ENCODE measurements at regions not wholly inside any gene's neighbourhood (a gene's known extent, or its start where the extent isn't known, plus 50 kb on each side); places are given as distances from the start of the nearest gene placed in this dataset.
"Not testable (repeated sequence)": the region's sequence is repeated elsewhere in the genome, so short reads cannot be mapped to it uniquely, and the experiment has no call there.

DNA sequence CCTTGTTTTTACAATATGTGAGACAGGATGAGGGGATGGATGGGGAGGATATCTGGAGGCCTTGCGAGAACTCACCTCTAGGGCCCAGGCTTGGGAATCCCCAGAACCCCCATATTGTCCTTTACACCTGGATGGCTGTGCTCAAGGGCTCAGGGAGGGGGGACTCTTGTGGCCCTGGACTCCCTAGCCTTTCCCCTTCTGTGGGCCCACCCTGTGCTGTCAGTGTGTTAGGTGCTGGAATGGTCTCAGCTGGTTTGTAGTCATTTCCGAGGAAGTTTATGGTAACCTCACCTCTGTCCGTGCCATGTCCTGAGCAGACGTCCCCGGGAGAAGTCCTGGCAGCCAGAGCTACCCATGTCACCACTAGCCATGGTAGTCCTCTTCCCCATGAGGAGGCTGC is 158.3 kb downstream of the KCNJ18 start:
- TF ChIP-seq ZNF701 (tag by site-specific recombination; IDR thresholded peaks at IDR 0.05); ZSCAN30 (tag by site-specific recombination; IDR thresholded peaks at IDR 0.05); BCL11B (tag by site-specific recombination; IDR thresholded peaks at IDR 0.05; ENCODE audit: low read depth); ZBTB8A (tag by site-specific recombination; IDR thresholded peaks at IDR 0.05): not testable (repeated sequence)
- TF ChIP-seq, protein P1, sequence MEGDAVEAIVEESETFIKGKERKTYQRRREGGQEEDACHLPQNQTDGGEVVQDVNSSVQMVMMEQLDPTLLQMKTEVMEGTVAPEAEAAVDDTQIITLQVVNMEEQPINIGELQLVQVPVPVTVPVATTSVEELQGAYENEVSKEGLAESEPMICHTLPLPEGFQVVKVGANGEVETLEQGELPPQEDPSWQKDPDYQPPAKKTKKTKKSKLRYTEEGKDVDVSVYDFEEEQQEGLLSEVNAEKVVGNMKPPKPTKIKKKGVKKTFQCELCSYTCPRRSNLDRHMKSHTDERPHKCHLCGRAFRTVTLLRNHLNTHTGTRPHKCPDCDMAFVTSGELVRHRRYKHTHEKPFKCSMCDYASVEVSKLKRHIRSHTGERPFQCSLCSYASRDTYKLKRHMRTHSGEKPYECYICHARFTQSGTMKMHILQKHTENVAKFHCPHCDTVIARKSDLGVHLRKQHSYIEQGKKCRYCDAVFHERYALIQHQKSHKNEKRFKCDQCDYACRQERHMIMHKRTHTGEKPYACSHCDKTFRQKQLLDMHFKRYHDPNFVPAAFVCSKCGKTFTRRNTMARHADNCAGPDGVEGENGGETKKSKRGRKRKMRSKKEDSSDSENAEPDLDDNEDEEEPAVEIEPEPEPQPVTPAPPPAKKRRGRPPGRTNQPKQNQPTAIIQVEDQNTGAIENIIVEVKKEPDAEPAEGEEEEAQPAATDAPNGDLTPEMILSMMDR (tag by site-specific recombination; IDR thresholded peaks at IDR 0.05), result not testable (repeated sequence)
- TF ChIP-seq, protein P2, sequence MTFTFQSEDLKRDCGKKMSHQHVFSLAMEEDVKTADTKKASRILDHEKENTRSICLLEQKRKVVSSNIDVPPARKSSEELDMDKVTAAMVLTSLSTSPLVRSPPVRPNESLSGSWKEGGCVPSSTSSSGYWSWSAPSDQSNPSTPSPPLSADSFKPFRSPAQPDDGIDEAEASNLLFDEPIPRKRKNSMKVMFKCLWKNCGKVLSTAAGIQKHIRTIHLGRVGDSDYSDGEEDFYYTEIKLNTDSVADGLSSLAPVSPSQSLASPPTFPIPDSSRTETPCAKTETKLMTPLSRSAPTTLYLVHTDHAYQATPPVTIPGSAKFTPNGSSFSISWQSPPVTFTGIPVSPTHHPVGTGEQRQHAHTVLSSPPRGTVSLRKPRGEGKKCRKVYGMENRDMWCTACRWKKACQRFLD (tag by site-specific recombination; IDR thresholded peaks at IDR 0.05), result not testable (repeated sequence)
- TF ChIP-seq, protein P3, sequence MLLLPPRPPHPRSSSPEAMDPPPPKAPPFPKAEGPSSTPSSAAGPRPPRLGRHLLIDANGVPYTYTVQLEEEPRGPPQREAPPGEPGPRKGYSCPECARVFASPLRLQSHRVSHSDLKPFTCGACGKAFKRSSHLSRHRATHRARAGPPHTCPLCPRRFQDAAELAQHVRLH (tag by site-specific recombination; IDR thresholded peaks at IDR 0.05), result not testable (repeated sequence)
- TF ChIP-seq, protein P4, sequence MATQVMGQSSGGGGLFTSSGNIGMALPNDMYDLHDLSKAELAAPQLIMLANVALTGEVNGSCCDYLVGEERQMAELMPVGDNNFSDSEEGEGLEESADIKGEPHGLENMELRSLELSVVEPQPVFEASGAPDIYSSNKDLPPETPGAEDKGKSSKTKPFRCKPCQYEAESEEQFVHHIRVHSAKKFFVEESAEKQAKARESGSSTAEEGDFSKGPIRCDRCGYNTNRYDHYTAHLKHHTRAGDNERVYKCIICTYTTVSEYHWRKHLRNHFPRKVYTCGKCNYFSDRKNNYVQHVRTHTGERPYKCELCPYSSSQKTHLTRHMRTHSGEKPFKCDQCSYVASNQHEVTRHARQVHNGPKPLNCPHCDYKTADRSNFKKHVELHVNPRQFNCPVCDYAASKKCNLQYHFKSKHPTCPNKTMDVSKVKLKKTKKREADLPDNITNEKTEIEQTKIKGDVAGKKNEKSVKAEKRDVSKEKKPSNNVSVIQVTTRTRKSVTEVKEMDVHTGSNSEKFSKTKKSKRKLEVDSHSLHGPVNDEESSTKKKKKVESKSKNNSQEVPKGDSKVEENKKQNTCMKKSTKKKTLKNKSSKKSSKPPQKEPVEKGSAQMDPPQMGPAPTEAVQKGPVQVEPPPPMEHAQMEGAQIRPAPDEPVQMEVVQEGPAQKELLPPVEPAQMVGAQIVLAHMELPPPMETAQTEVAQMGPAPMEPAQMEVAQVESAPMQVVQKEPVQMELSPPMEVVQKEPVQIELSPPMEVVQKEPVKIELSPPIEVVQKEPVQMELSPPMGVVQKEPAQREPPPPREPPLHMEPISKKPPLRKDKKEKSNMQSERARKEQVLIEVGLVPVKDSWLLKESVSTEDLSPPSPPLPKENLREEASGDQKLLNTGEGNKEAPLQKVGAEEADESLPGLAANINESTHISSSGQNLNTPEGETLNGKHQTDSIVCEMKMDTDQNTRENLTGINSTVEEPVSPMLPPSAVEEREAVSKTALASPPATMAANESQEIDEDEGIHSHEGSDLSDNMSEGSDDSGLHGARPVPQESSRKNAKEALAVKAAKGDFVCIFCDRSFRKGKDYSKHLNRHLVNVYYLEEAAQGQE (tag by site-specific recombination; IDR thresholded peaks at IDR 0.05), result not testable (repeated sequence)

Measured in HEK293 (cell line).